ENCODE measurements at regions not wholly inside any gene's neighbourhood (a gene's known extent, or its start where the extent isn't known, plus 50 kb on each side); places are given as distances from the start of the nearest gene placed in this dataset.

DNA sequence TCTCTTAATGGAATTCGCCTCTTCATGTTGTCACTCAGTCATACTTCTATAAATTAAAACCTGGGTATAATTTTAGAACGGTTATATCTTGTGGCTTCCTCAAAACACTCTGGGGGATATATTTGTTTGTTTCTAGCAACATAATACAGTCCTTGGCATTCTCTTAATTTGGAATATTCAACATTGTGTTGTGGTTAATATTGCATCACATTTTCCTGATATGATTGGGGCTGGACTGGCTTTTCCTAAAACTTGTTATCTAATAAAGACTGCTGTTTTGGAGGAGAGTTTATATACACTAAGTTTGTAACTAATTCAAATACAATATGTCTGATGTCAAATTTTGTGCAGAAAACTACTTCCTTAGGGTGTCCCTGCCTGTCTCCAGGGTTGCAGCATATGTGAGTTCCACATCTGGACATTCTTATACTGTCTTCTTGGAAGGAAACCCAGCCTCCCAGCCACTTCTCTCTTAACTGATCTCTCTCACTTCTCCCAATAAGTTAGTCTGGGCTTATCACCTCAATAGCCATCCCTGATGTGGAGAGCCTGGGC, 892.6 kb downstream of the MRPL39 start:
- 57 to 75% (median 74%) methylated on average over 2 of the region's 2 CpGs for WGBS, 3 donors
- H3K4me3 ChIP-seq: no peak overlapping the region
- ATAC-seq (no peak), DNase-seq (no peak)
- TF ChIP-seq, protein P1, sequence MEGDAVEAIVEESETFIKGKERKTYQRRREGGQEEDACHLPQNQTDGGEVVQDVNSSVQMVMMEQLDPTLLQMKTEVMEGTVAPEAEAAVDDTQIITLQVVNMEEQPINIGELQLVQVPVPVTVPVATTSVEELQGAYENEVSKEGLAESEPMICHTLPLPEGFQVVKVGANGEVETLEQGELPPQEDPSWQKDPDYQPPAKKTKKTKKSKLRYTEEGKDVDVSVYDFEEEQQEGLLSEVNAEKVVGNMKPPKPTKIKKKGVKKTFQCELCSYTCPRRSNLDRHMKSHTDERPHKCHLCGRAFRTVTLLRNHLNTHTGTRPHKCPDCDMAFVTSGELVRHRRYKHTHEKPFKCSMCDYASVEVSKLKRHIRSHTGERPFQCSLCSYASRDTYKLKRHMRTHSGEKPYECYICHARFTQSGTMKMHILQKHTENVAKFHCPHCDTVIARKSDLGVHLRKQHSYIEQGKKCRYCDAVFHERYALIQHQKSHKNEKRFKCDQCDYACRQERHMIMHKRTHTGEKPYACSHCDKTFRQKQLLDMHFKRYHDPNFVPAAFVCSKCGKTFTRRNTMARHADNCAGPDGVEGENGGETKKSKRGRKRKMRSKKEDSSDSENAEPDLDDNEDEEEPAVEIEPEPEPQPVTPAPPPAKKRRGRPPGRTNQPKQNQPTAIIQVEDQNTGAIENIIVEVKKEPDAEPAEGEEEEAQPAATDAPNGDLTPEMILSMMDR (IDR thresholded peaks at IDR 0.05): no peak
- intact Hi-C loops (cut with DNase I): no loop called here
- H3K36me3 ChIP-seq (ENCODE audit: insufficient read depth in 1 of 2, low read depth in 1 of 2): no peaks in the 10 kb centered on the region
- H3K4me1 ChIP-seq: no peaks in the 10 kb centered on the region
- H3K27me3 ChIP-seq (ENCODE audit: insufficient read depth in 3 of 3, low read length in 2 of 3): peaks cover 0 to 1% (median 0%) of the 10 kb centered on the region in 3 donors
- no peak overlapping the region for H3K27ac ChIP-seq
- no peaks in the 10 kb centered on the region for H3K9me3 ChIP-seq

DNA sequence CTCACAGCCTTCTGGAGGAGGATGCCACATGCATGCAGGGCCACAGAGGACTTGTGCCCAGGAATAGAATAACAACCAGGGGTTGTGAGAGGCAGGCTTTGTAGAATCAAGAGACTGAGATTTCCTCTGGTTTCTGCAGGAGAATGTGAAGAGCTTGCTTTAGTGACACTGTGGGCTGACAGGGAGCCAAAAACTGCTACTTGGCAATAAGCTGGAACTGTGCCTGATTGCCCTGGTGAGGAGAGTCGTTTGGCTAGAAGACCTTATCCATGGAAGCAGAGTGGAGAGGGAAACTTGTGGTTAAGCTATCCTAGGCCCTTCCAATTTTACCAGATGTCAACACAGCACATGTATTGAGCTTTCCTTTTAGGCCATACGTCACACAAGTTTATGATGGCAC, 902.1 kb downstream of the MRPL39 start:
- Histone ChIP-seq H3K4me3 (no peak overlapping the region), H3K27me3 (ENCODE audit: insufficient read depth in 3 of 3, low read length in 2 of 3) (no peaks in the 10 kb centered on the region), H3K9me3 (no peaks in the 10 kb centered on the region), H3K36me3 (ENCODE audit: insufficient read depth in 1 of 2, low read depth in 1 of 2) (no peaks in the 10 kb centered on the region), H3K4me1 (no peaks in the 10 kb centered on the region), H3K27ac (no peak overlapping the region)
- ATAC-seq: no peak
- TF ChIP-seq, protein P1 (IDR thresholded peaks at IDR 0.05): no peak
- intact Hi-C loops (cut with DNase I): no loop called here
- DNase-seq: no peak
- WGBS, 3 donors: 38 to 46% (median 39%) methylated on average over 2 of the region's 2 CpGs

DNA sequence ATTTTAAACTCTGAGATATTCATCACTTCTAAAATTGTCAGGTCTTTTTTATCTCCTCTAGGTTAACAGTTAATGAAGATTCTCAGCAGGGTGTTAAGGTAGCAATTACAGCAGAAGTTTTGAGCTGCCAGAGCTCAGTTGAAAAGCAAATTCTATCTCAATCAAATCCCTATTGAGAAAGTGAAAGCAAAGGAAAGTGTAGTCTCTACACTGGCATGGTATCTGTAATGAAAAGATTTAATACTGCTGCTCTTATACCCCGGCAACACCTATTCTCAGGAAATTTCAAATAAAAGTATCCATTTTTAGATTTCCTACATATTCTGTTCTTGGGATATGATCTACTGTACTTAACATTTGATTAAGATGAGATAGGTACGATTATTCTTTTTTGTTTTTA, 913.5 kb downstream of the MRPL39 start:
- DNase-seq (no peak), ATAC-seq (no peak)
- H3K4me3 ChIP-seq: no peak overlapping the region
- no peaks in the 10 kb centered on the region for H3K4me1 ChIP-seq
- WGBS, 3 donors: 79 to 84% (median 80%) methylated on average over 2 of the region's 2 CpGs
- intact Hi-C loops (cut with DNase I): no loop called here
- no peaks in the 10 kb centered on the region for H3K9me3 ChIP-seq
- H3K36me3 ChIP-seq (ENCODE audit: insufficient read depth in 1 of 2, low read depth in 1 of 2): no peaks in the 10 kb centered on the region
- no peak overlapping the region for H3K27ac ChIP-seq
- no peaks in the 10 kb centered on the region for H3K27me3 ChIP-seq (ENCODE audit: insufficient read depth in 3 of 3, low read length in 2 of 3)
- TF ChIP-seq, protein P1 (IDR thresholded peaks at IDR 0.05): no peak

DNA sequence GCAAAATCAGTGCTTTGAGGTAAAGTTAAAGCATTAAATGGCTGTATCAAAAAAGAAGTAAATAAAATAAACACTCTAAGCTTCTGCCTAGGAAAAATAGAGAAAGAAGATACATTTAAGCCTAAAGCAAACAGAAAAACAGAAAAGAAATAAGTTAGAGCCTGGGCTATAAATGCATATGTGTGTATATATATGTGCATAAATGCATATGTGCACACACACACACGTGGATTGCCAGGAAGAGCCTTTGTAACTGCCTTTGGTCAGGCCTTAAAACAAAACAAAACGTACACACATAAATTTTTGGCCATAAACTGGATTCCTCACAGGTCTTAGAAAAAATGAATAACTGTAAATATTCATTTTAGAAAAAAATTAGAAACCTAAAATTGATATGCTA, 925.8 kb downstream of the MRPL39 start:
- WGBS, 3 donors: 42 to 49% (median 44%) methylated on average over 2 of the region's 2 CpGs
- H3K4me1 ChIP-seq: no peaks in the 10 kb centered on the region
- H3K27me3 ChIP-seq (ENCODE audit: insufficient read depth in 3 of 3, low read length in 2 of 3): no peaks in the 10 kb centered on the region
- TF ChIP-seq, protein P1 (IDR thresholded peaks at IDR 0.05): no peak
- H3K9me3 ChIP-seq: no peaks in the 10 kb centered on the region
- no peak overlapping the region for H3K27ac ChIP-seq
- no peak overlapping the region for H3K4me3 ChIP-seq
- intact Hi-C loops (cut with DNase I): no loop called here
- DNase-seq: no peak
- H3K36me3 ChIP-seq (ENCODE audit: insufficient read depth in 1 of 2, low read depth in 1 of 2): no peaks in the 10 kb centered on the region
- no peak for ATAC-seq

DNA sequence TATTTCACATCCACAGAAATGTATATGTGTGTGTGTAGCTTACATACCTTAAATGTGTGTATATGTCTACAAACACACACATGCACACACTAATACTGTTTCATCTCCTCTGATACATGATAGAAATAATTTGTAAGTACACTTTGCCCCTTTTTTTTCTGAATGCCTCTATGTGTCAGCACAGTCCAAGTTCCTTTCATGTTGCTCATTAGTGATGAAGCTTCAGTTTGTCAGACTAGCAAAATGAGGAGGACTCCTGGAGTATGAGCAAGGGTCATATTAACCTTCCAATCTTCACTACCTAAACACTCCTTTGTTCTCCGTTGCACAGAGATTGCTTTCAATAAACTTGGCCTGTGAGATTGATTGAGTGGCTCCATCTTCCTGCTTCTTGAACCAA, 935.4 kb downstream of the MRPL39 start:
- no peak for ATAC-seq
- Histone ChIP-seq H3K27me3 (ENCODE audit: insufficient read depth in 3 of 3, low read length in 2 of 3) (no peaks in the 10 kb centered on the region), H3K4me1 (no peaks in the 10 kb centered on the region), H3K9me3 (no peaks in the 10 kb centered on the region), H3K4me3 (no peak overlapping the region), H3K27ac (no peak overlapping the region), H3K36me3 (ENCODE audit: insufficient read depth in 1 of 2, low read depth in 1 of 2) (no peaks in the 10 kb centered on the region)
- intact Hi-C loops (cut with DNase I): no loop called here
- 60 to 81% (median 81%) methylated on average over 1 of the region's 1 CpG for WGBS, 3 donors
- TF ChIP-seq, protein P1 (IDR thresholded peaks at IDR 0.05): no peak
- no peak for DNase-seq

All from psoas muscle (tissue), 7 donors.